Tibial nerve (tissue), 4 donors: ENCODE measurements at regions not wholly inside any gene's neighbourhood (a gene's known extent, or its start where the extent isn't known, plus 50 kb on each side); places are given as distances from the start of the nearest gene placed in this dataset.

Source experiments
- EP300 ChIP-seq, 2 donors: sonication (generic); formaldehyde crosslinking; IDR thresholded peaks; one replicate each; pipeline ENCODE4 v1.6.1; 2017; ENCODE audit warnings: antibody characterized with exemption in 2 of 2, mild to moderate bottlenecking in 1 of 2
- POLR2A ChIP-seq, 2 donors: fragments of 450-650 bp; IDR thresholded peaks; one replicate each; pipeline ENCODE4 v1.6.1; 2017; ENCODE audit warnings: antibody characterized with exemption in 2 of 2, mild to moderate bottlenecking in 2 of 2, moderate library complexity in 2 of 2
- TF ChIP-seq, protein P1 (sequence below), 5 experiments: fragments of 200-600 bp in 3 of 5; fragments of 450-650 bp in 2 of 5; sonication (generic) in 3 of 5; IDR thresholded peaks; one replicate each; pipeline ENCODE4 v1.5.1; 2016 to 2019; ENCODE audit warnings: antibody characterized with exemption in 5 of 5, mild to moderate bottlenecking in 3 of 5, moderate library complexity in 2 of 5

- TF ChIP-seq, protein P1, sequence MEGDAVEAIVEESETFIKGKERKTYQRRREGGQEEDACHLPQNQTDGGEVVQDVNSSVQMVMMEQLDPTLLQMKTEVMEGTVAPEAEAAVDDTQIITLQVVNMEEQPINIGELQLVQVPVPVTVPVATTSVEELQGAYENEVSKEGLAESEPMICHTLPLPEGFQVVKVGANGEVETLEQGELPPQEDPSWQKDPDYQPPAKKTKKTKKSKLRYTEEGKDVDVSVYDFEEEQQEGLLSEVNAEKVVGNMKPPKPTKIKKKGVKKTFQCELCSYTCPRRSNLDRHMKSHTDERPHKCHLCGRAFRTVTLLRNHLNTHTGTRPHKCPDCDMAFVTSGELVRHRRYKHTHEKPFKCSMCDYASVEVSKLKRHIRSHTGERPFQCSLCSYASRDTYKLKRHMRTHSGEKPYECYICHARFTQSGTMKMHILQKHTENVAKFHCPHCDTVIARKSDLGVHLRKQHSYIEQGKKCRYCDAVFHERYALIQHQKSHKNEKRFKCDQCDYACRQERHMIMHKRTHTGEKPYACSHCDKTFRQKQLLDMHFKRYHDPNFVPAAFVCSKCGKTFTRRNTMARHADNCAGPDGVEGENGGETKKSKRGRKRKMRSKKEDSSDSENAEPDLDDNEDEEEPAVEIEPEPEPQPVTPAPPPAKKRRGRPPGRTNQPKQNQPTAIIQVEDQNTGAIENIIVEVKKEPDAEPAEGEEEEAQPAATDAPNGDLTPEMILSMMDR (IDR thresholded peaks at IDR 0.05), result no peak
- TF ChIP-seq POLR2A (IDR thresholded peaks at IDR 0.05) (no peak), EP300 (IDR thresholded peaks at IDR 0.05) (no peak)
Measured at GRCh38 chr2:184032983-184033382, 565.3 kb upstream of the ZNF804A start.
